OCI-LY1 (cell line): ENCODE measurements at regions not wholly inside any gene's neighbourhood (a gene's known extent, or its start where the extent isn't known, plus 50 kb on each side); places are given as distances from the start of the nearest gene placed in this dataset.

Experiments
- H2AFZ ChIP-seq: fragments of 200-600 bp; sonication (generic), shearing (Covaris generic); 2 replicates; pipeline ENCODE4 v1.6.0; 2014; ENCODE audit warnings: antibody characterized with exemption, mild to moderate bottlenecking, low read length
- H3F3A ChIP-seq: fragments of 200-600 bp; sonication (generic), shearing (Covaris generic); 2 replicates; pipeline ENCODE4 v1.6.0; 2014; ENCODE audit warnings: mild to moderate bottlenecking, antibody characterized with exemption, low read length, moderate library complexity; ENCODE audit not compliant: insufficient read depth
- H3K27ac ChIP-seq: fragments of 200-600 bp; sonication (generic); 2 replicates; pipeline ENCODE4 v1.5.1; 2014; ENCODE audit warnings: low read length, mixed run types, mild to moderate bottlenecking, low read depth; ENCODE audit not compliant: poor library complexity, severe bottlenecking
- H3K27me3 ChIP-seq: fragments of 200-600 bp; sonication (generic); 2 replicates; pipeline ENCODE4 v1.6.0; 2014; ENCODE audit warnings: antibody characterized with exemption, mild to moderate bottlenecking, low read length, moderate library complexity; ENCODE audit not compliant: insufficient read depth
- H3K36me3 ChIP-seq: fragments of 200-600 bp; sonication (generic); 2 replicates; pipeline ENCODE4 v1.6.1; 2014; ENCODE audit warnings: mild to moderate bottlenecking, antibody characterized with exemption, low read length, moderate library complexity, mixed read lengths; ENCODE audit not compliant: insufficient read depth
- H3K4me1 ChIP-seq: fragments of 200-600 bp; sonication (generic); 2 replicates; pipeline ENCODE4 v1.5.1; 2014; ENCODE audit warnings: mild to moderate bottlenecking, low read length, moderate library complexity; ENCODE audit not compliant: insufficient read depth, severe bottlenecking
- H3K4me2 ChIP-seq: fragments of 200-600 bp; sonication (generic), shearing (Covaris generic); 2 replicates; pipeline ENCODE4 v1.6.1; 2014; ENCODE audit warnings: low read length
- H3K4me3 ChIP-seq: fragments of 200-600 bp; sonication (generic); 2 replicates; pipeline ENCODE4 v1.5.1; 2014; ENCODE audit warnings: low read length, low read depth, mild to moderate bottlenecking, mixed read lengths; ENCODE audit not compliant: poor library complexity, severe bottlenecking
- H3K79me2 ChIP-seq: fragments of 200-600 bp; shearing (Covaris generic); 2 replicates; pipeline ENCODE4 v1.6.1; 2016; ENCODE audit warnings: mixed run types, low read length, mixed read lengths; ENCODE audit not compliant: insufficient read depth
- H3K9ac ChIP-seq: fragments of 200-600 bp; sonication (generic), shearing (Covaris generic); 2 replicates; pipeline ENCODE4 v1.6.1; 2014; ENCODE audit warnings: mild to moderate bottlenecking, low read length, mixed read lengths
- H3K9me2 ChIP-seq: fragments of 200-600 bp; sonication (generic), shearing (Covaris generic); 2 replicates; pipeline ENCODE4 v1.6.1; 2014; ENCODE audit warnings: low read depth, mild to moderate bottlenecking, low read length, mixed read lengths
- H3K9me3 ChIP-seq: fragments of 200-600 bp; shearing (Covaris generic); 2 replicates; pipeline ENCODE4 v1.6.1; 2014; ENCODE audit warnings: low read length, mixed read lengths
- H4K20me1 ChIP-seq: fragments of 200-600 bp; sonication (generic), shearing (Covaris generic); 2 replicates; pipeline ENCODE4 v1.6.0; 2016; ENCODE audit warnings: mild to moderate bottlenecking, low read length; ENCODE audit not compliant: insufficient read depth
- CTCF ChIP-seq: fragments of 200-600 bp; sonication (generic), shearing (Covaris generic); IDR thresholded peaks from 2 replicates; pipeline ENCODE4 v1.5.1; 2017; ENCODE audit warnings: mild to moderate bottlenecking, antibody characterized with exemption, low read length, moderate library complexity, mixed read lengths
- EZH2 ChIP-seq: fragments of 200-600 bp; sonication (generic), shearing (Covaris generic); IDR thresholded peaks from 2 replicates; pipeline ENCODE4 v1.8.0; 2017; ENCODE audit warnings: borderline replicate concordance, mixed run types, mild to moderate bottlenecking, antibody characterized with exemption, low read length, moderate library complexity, mixed read lengths

- Histone ChIP-seq H3K4me2 (no peak overlapping the region), H3F3A (no peaks in the 10 kb centered on the region), H2AFZ (no peak overlapping the region), H3K79me2 (no peaks in the 10 kb centered on the region), H3K9ac (no peak overlapping the region), H3K4me1 (no peaks in the 10 kb centered on the region), H3K27me3 (no peaks in the 10 kb centered on the region), H3K27ac (no peak overlapping the region), H3K4me3 (no peak overlapping the region), H4K20me1 (no peaks in the 10 kb centered on the region), H3K36me3 (no peaks in the 10 kb centered on the region), H3K9me2 (no peaks in the 10 kb centered on the region), H3K9me3 (no peaks in the 10 kb centered on the region)
- TF ChIP-seq CTCF, result no peak
- TF ChIP-seq EZH2, result no peak
Observed at GRCh38 chr19:29128203-29128602, 84.7 kb downstream of the UQCRFS1 start.

- no peaks in the 10 kb centered on the region for H3F3A ChIP-seq
Observed at GRCh38 chr19:29122185-29122584, 90.8 kb downstream of the UQCRFS1 start.

GRCh38 chr19:29121684-29122083 is 91.3 kb downstream of the UQCRFS1 start:
- H3K9me2 ChIP-seq, result no peaks in the 10 kb centered on the region
- no peak overlapping the region for H3K4me2 ChIP-seq
- H3F3A ChIP-seq, result no peaks in the 10 kb centered on the region
- H4K20me1 ChIP-seq, result no peaks in the 10 kb centered on the region
- no peaks in the 10 kb centered on the region for H3K36me3 ChIP-seq
- H3K4me3 ChIP-seq, result no peak overlapping the region
- no peaks in the 10 kb centered on the region for H3K4me1 ChIP-seq
- no peak overlapping the region for H3K27ac ChIP-seq
- no peaks in the 10 kb centered on the region for H3K27me3 ChIP-seq
- no peaks in the 10 kb centered on the region for H3K9me3 ChIP-seq
- no peak overlapping the region for H2AFZ ChIP-seq
- no peaks in the 10 kb centered on the region for H3K79me2 ChIP-seq
- no peak overlapping the region for H3K9ac ChIP-seq
- TF ChIP-seq EZH2, result no peak
- TF ChIP-seq CTCF, result peak; percentile 59

More at GRCh38 chr19:29122185-29122584, 90.8 kb downstream of the UQCRFS1 start:
- Histone ChIP-seq H3K4me2 (no peak overlapping the region), H3K36me3 (no peaks in the 10 kb centered on the region), H3K4me1 (no peaks in the 10 kb centered on the region), H3K9me3 (no peaks in the 10 kb centered on the region), H3K4me3 (no peak overlapping the region), H3K9me2 (no peaks in the 10 kb centered on the region), H4K20me1 (no peaks in the 10 kb centered on the region), H2AFZ (no peak overlapping the region), H3K27me3 (no peaks in the 10 kb centered on the region), H3K79me2 (no peaks in the 10 kb centered on the region), H3K27ac (no peak overlapping the region), H3K9ac (no peak overlapping the region)
- TF ChIP-seq CTCF (no peak), EZH2 (no peak)
